Skeletal muscle tissue (tissue), 3 donors: ENCODE measurements at regions not wholly inside any gene's neighbourhood (a gene's known extent, or its start where the extent isn't known, plus 50 kb on each side); places are given as distances from the start of the nearest gene placed in this dataset.

Source experiments
- H3K27ac ChIP-seq: one replicate; pipeline ENCODE4 v1.7.0; 2013; ENCODE audit warnings: mild to moderate bottlenecking, low read depth, low read length, inconsistent platforms
- H3K27me3 ChIP-seq, 3 donors: one replicate each; pipeline ENCODE4 v1.7.0; 2013; ENCODE audit warnings: low read length in 3 of 3; ENCODE audit not compliant: control insufficient read depth in 3 of 3, insufficient read depth in 3 of 3
- H3K36me3 ChIP-seq, 3 donors: one replicate each; pipeline ENCODE4 v1.7.0; 2013; ENCODE audit warnings: low read length in 3 of 3; ENCODE audit not compliant: control insufficient read depth in 3 of 3, insufficient read depth in 3 of 3
- H3K4me1 ChIP-seq, 3 donors: one replicate each; pipeline ENCODE4 v1.7.0; 2013; ENCODE audit warnings: low read length in 3 of 3, mild to moderate bottlenecking in 3 of 3; ENCODE audit not compliant: control insufficient read depth in 3 of 3, insufficient read depth in 3 of 3
- H3K4me3 ChIP-seq, 3 donors: one replicate each; pipeline ENCODE4 v1.7.0; 2013; ENCODE audit warnings: low read length in 3 of 3
- H3K9ac ChIP-seq, 3 donors: one replicate each; pipeline ENCODE4 v1.7.0; 2013; ENCODE audit warnings: low read length in 3 of 3, mild to moderate bottlenecking in 3 of 3, moderate library complexity in 2 of 3, low read depth in 1 of 3
- H3K9me3 ChIP-seq, 3 donors: one replicate each; pipeline ENCODE4 v1.7.0; 2013; ENCODE audit warnings: low read length in 3 of 3; ENCODE audit not compliant: control insufficient read depth in 3 of 3
- donor health status: Osteomylitis.

DNA sequence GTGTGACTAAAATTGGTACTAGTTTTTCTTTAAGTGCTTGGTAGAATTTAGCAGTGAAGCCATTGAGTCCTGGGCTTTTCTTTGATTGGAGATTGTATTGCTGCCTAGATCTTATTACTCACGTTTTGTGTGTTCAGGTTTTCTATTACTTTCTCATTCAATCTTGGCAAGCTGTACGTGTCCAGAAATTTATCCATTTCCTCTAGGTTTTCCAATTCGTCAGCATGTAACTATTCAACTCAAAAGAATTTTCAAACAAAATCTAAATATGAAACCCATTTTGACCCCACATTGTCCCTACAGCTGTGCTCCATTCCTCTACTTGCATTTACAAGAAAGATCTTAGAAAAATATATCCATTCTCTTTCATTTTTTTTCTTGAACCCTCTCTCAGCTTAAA lies 1613.4 kb upstream of the SEL1L start:
- H3K27ac ChIP-seq = no peak overlapping the region
- H3K4me3 ChIP-seq = no peak overlapping the region
- no peaks in the 10 kb centered on the region for H3K9me3 ChIP-seq
- no peak overlapping the region for H3K9ac ChIP-seq
- H3K36me3 ChIP-seq = no peaks in the 10 kb centered on the region
- no peaks in the 10 kb centered on the region for H3K27me3 ChIP-seq
- no peaks in the 10 kb centered on the region for H3K4me1 ChIP-seq

DNA sequence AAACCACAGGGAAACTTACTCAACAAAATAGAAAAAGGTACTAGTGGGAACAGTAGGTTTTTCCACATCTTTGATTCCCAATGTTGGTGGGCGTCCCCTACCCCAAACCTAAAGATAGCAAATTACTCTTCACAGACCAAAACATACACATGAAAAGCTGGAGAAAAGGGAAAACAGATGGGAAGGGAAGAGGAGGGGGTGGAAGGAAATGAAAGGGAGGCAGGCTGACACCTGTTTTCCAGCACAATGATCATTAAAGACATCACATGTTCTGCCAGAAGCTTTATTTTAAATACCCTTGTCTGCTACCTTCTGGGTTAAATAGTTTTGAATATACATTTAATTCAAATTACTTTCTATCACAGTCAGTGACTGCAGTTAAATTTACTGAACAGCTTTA lies 1617.9 kb upstream of the SEL1L start:
- no peak overlapping the region for H3K9ac ChIP-seq
- no peaks in the 10 kb centered on the region for H3K9me3 ChIP-seq
- no peaks in the 10 kb centered on the region for H3K36me3 ChIP-seq
- H3K27ac ChIP-seq = no peak overlapping the region
- no peaks in the 10 kb centered on the region for H3K27me3 ChIP-seq
- H3K4me1 ChIP-seq = no peaks in the 10 kb centered on the region
- H3K4me3 ChIP-seq = no peak overlapping the region

DNA sequence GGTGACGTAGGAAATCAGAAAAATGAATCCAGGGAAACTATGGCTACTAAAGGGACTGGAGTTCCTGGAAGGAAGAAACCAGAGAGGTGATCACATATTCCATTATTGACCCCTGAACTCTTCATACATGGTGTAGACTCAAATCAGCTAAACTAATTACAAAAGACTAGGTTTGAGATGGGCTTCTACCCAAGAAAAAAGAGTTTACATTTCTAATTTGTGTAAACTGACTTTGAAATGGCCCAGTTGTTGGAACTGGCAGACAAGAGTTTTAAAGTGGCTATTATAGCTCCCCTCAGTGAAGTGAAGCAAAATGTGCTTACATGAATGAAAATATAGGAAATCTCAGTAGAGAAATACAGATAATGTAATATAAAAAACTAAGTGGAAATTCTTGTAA lies 1619.4 kb upstream of the SEL1L start:
- Histone ChIP-seq H3K27me3 (no peaks in the 10 kb centered on the region), H3K9me3 (no peaks in the 10 kb centered on the region), H3K4me1 (no peaks in the 10 kb centered on the region), H3K4me3 (no peak overlapping the region), H3K36me3 (no peaks in the 10 kb centered on the region), H3K27ac (no peak overlapping the region), H3K9ac (no peak overlapping the region)

DNA sequence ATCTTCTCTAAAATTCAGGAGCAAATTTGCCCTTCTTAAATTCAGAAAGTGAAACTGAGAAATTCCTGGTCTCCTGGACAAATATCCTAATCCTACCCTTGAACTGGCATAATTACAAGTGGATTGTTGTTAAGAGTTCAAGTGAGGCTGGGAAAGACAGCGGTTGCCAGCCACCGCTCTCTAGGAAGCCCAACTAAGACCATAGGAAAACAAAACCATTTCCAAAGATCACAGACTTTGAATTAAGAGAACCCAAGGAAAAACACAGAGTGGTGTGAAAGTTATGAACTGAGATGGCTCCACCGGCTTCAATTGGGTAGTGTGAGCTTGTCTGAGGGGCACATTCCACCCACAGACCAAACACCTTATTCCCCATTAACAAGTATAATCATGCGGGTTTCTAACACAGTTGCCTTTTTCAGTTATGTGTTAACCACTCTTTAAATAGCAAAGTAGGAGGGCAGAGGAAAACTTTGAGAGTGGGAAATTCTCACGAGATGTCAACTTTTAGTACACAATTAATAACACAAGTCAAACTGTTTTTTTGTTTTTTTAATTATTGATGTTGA lies 1628.8 kb upstream of the SEL1L start:
- Histone ChIP-seq H3K27me3 (no peaks in the 10 kb centered on the region), H3K4me1 (no peaks in the 10 kb centered on the region), H3K4me3 (no peak overlapping the region), H3K9ac (no peak overlapping the region), H3K27ac (no peak overlapping the region), H3K36me3 (no peaks in the 10 kb centered on the region), H3K9me3 (no peaks in the 10 kb centered on the region)

DNA sequence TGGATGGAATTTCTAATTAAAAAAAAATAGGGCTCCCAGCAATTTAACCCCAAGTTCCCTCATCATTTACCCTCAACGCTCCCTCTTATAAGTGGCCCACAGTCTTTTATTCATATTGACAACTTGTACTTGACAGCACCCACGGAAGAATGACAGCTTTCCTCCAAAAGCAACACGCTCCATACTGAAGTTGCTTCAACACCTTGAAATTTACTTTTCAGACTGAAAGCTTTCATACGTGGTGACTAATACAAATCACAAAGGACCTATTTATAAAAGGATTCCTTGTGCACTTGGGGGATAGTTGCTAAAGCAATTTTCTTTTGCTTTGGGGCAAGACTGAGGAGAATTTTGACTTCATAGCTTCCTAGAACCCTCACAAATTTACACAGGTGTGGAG lies 1629.4 kb upstream of the SEL1L start:
- Histone ChIP-seq H3K4me1 (no peaks in the 10 kb centered on the region), H3K9me3 (no peaks in the 10 kb centered on the region), H3K27ac (no peak overlapping the region), H3K27me3 (no peaks in the 10 kb centered on the region), H3K9ac (no peak overlapping the region), H3K4me3 (no peak overlapping the region), H3K36me3 (no peaks in the 10 kb centered on the region)

DNA sequence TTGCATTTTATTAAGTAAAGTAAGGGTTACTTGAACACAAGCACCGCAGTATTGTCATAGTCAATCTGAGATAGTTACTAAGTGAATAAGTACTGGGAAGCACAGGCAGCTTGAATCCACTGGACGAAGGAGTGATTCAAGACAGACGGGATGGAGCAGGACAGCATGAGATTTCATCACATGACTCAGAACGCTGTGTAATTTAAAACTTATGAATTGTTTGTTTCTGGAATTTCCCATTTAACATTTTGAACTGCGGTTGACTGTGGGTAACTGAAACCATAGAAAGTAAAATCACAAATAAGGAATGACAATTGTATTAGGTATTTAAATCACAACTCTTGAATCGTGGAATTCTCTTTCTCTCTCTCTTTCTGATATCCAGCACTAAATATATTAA lies 1630.4 kb upstream of the SEL1L start:
- Histone ChIP-seq H3K27me3 (no peaks in the 10 kb centered on the region), H3K36me3 (no peaks in the 10 kb centered on the region), H3K9me3 (no peaks in the 10 kb centered on the region), H3K4me1 (no peaks in the 10 kb centered on the region), H3K27ac (no peak overlapping the region), H3K4me3 (no peak overlapping the region), H3K9ac (no peak overlapping the region)

DNA sequence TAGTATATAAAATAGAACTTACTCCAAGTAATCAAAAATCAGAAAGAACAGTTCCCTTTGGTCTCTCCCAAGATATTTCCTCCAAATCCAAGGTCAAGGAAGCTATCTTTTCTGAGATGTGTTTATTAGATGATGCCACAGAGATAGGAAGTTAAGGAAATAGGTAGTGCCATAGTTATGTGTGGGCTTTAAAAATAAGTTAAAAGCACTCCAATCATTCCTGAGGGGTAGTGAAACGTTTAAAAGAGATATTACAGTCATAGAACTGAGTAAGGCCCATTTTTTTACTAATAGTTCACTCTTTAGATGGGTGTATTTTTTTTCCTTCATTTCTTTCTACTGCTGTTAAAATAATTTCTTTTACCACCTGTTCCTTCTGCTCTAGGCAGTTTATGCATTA lies 1630.9 kb upstream of the SEL1L start:
- Histone ChIP-seq H3K27me3 (no peaks in the 10 kb centered on the region), H3K36me3 (no peaks in the 10 kb centered on the region), H3K4me3 (no peak overlapping the region), H3K9me3 (no peaks in the 10 kb centered on the region), H3K27ac (no peak overlapping the region), H3K4me1 (no peaks in the 10 kb centered on the region), H3K9ac (no peak overlapping the region)

DNA sequence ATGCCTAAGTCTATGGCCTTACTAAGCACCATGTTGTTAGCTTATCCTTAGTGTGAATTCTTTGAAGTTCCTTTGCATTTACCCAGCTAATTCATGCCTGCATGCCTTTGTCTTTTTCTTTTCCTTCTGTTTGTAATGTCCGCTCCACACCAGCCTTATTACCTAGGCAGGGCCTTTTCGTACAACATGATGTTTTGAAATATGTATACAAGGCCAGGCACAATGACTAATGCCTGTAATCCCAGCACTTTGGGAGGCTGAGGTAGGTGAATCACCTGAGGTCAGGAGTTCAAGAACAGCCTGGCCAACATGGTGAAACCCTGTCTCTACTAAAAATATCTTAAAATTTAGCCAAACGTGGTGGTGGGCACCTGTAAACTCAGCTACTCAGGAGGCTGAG lies 1636.5 kb upstream of the SEL1L start:
- Histone ChIP-seq H3K9ac (no peak overlapping the region), H3K4me1 (no peaks in the 10 kb centered on the region), H3K36me3 (no peaks in the 10 kb centered on the region), H3K27ac (no peak overlapping the region), H3K9me3 (no peaks in the 10 kb centered on the region), H3K4me3 (no peak overlapping the region), H3K27me3 (no peaks in the 10 kb centered on the region)

DNA sequence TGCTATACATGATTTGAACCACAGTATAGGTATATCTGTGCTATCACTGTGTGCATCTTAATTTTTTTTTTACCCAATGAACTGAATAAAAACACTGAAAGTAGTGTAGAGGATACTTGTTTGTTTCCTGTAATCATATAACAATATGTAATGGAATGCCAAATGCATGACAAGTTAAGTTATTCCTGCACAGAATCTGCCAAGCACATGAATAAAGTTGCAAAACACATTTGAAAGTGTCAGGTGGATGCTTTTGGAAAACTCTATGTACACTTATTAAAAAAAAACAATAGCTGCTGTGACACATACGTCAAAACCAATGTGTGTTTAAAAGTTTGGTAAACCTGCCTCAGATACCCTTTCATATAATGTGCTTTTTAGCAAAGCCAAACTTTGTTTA lies 1638.1 kb upstream of the SEL1L start:
- Histone ChIP-seq H3K9ac (no peak overlapping the region), H3K9me3 (no peaks in the 10 kb centered on the region), H3K27ac (no peak overlapping the region), H3K4me1 (no peaks in the 10 kb centered on the region), H3K36me3 (no peaks in the 10 kb centered on the region), H3K4me3 (no peak overlapping the region), H3K27me3 (no peaks in the 10 kb centered on the region)

DNA sequence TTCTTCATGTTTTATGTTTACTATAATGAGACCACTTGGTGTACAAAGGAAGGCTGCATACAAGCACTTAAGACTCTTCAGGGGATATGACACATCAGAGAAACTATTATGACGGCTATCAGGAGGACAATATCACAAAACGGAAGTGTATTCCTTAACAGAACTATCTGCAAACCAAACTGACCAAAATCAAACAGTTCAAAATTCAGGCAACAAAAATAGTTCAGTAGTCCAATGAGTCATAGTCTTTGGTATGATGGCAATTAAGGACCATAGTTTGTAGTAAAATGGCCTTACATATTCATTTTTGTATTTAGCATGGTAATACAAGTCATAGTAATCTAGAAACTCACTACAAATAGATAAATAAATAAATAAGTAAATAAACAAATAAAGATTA lies 1638.7 kb upstream of the SEL1L start:
- Histone ChIP-seq H3K27ac (no peak overlapping the region), H3K9ac (no peak overlapping the region), H3K9me3 (no peaks in the 10 kb centered on the region), H3K4me1 (no peaks in the 10 kb centered on the region), H3K27me3 (no peaks in the 10 kb centered on the region), H3K36me3 (no peaks in the 10 kb centered on the region), H3K4me3 (no peak overlapping the region)

DNA sequence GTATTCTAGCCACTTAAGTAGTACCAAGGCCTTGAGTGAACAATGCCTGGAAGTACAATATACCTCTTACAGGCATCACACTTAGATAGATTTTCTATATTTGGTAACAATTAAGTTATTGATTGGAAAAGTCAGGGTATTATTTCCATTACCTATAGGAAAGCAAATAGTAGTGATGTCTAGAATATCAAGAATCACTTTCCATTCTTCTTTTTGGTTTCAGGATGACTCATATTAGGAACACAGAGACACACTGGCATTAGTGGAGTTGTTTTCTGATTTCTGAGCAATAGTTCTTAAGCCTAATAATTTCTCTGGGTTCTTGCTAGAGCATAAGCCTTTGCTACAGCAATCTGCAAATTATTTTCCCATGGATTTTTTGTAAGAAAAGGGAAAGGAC lies 1640.0 kb upstream of the SEL1L start:
- Histone ChIP-seq H3K27ac (no peak overlapping the region), H3K4me1 (no peaks in the 10 kb centered on the region), H3K4me3 (no peak overlapping the region)

More for the DNA sequence above, 1640.0 kb upstream of the SEL1L start:
- Histone ChIP-seq H3K36me3 (no peaks in the 10 kb centered on the region), H3K27me3 (no peaks in the 10 kb centered on the region), H3K9me3 (no peaks in the 10 kb centered on the region), H3K9ac (no peak overlapping the region)
